Mesenchymal stem cell (in vitro differentiated cells and primary cell): ENCODE measurements at regions not wholly inside any gene's neighbourhood (a gene's known extent, or its start where the extent isn't known, plus 50 kb on each side); places are given as distances from the start of the nearest gene placed in this dataset.

Source experiments
- DNase-seq: peaks from one replicate; pipeline ENCODE4 v3.0.0-alpha.2; 2013
- H2AFZ ChIP-seq: one replicate; pipeline ENCODE4 v1.6.1; 2013; ENCODE audit warnings: low read depth, mild to moderate bottlenecking, control low read depth, inconsistent platforms, low read length, moderate library complexity
- H2AK5ac ChIP-seq: 2 replicates; pipeline ENCODE4 v1.6.1; 2013; ENCODE audit warnings: low read length, moderate library complexity, mild to moderate bottlenecking, inconsistent platforms; ENCODE audit not compliant: severe bottlenecking
- H2BK120ac ChIP-seq: one replicate; pipeline ENCODE4 v1.6.1; 2013; ENCODE audit warnings: low read depth, mild to moderate bottlenecking, inconsistent platforms, low read length, moderate library complexity
- H2BK12ac ChIP-seq, 2 experiments: one replicate each; pipeline ENCODE4 v1.6.1; 2013; ENCODE audit warnings: inconsistent platforms in 2 of 2, low read length in 2 of 2, mild to moderate bottlenecking in 2 of 2, moderate library complexity in 2 of 2, control low read depth in 1 of 2
- H2BK15ac ChIP-seq: one replicate; pipeline ENCODE4 v1.6.1; 2013; ENCODE audit warnings: mild to moderate bottlenecking, low read depth, inconsistent platforms; ENCODE audit not compliant: poor library complexity, severe bottlenecking
- H2BK5ac ChIP-seq: 2 replicates; pipeline ENCODE4 v1.6.1; 2013; ENCODE audit warnings: low read depth, mild to moderate bottlenecking, low read length, control low read depth, inconsistent platforms; ENCODE audit not compliant: poor library complexity, severe bottlenecking
- H3K14ac ChIP-seq, 2 experiments: one replicate each; pipeline ENCODE4 v1.6.1; 2013; ENCODE audit warnings: inconsistent platforms in 2 of 2, low read length in 2 of 2, control low read depth in 1 of 2, mild to moderate bottlenecking in 1 of 2, moderate library complexity in 1 of 2
- H3K18ac ChIP-seq, 2 experiments: one replicate each; pipeline ENCODE4 v1.6.1; 2013; ENCODE audit warnings: inconsistent platforms in 2 of 2, low read length in 2 of 2, control low read depth in 1 of 2, low read depth in 1 of 2, mild to moderate bottlenecking in 1 of 2
- H3K23ac ChIP-seq, 2 experiments: one replicate each; pipeline ENCODE4 v1.6.1; 2013; ENCODE audit warnings: inconsistent platforms in 2 of 2, low read length in 2 of 2, mild to moderate bottlenecking in 2 of 2, moderate library complexity in 2 of 2, control low read depth in 1 of 2
- H3K27ac ChIP-seq: 2 replicates; pipeline ENCODE4 v1.5.1; 2013; ENCODE audit warnings: mild to moderate bottlenecking, moderate library complexity, low read length, control low read depth, inconsistent platforms; ENCODE audit not compliant: poor library complexity, severe bottlenecking
- H3K27me3 ChIP-seq, 2 experiments: 2 replicates each; pipeline versions ENCODE4 v1.6.1 to v1.7.0; 2013; ENCODE audit warnings: low read length in 2 of 2, mild to moderate bottlenecking in 2 of 2, moderate library complexity in 2 of 2, control low read depth in 1 of 2, inconsistent platforms in 1 of 2; ENCODE audit not compliant: control insufficient read depth in 1 of 2, insufficient read depth in 1 of 2
- H3K36me3 ChIP-seq, 2 experiments: 2 replicates each; pipeline versions ENCODE4 v1.6.1 to v1.7.0; 2013; ENCODE audit warnings: low read length in 2 of 2, control low read depth in 1 of 2, inconsistent platforms in 1 of 2, low read depth in 1 of 2, mild to moderate bottlenecking in 1 of 2; ENCODE audit not compliant: insufficient read depth in 2 of 2, control insufficient read depth in 1 of 2
- H3K4ac ChIP-seq, 2 experiments: one replicate each; pipeline ENCODE4 v1.6.1; 2013; ENCODE audit warnings: inconsistent platforms in 2 of 2, low read length in 2 of 2, mild to moderate bottlenecking in 2 of 2, moderate library complexity in 2 of 2, control low read depth in 1 of 2, low read depth in 1 of 2
- H3K4me1 ChIP-seq: 2 replicates; pipeline ENCODE4 v1.6.1; 2013; ENCODE audit warnings: low read depth, low read length, control low read depth; ENCODE audit not compliant: control insufficient read depth, insufficient read depth
- H3K4me2 ChIP-seq: 2 replicates; pipeline ENCODE4 v1.6.1; 2013; ENCODE audit warnings: low read length, mild to moderate bottlenecking, inconsistent platforms; ENCODE audit not compliant: poor library complexity, severe bottlenecking
- H3K4me3 ChIP-seq, 2 experiments: 2 replicates each; pipeline versions ENCODE4 v1.5.1 to v1.7.0; 2013; ENCODE audit warnings: low read length in 2 of 2, mild to moderate bottlenecking in 2 of 2, control low read depth in 1 of 2, low read depth in 1 of 2; ENCODE audit not compliant: insufficient read depth in 1 of 2
- H3K79me1 ChIP-seq: replicated peaks from 2 replicates; pipeline ENCODE4 v1.6.1; 2013; ENCODE audit warnings: mild to moderate bottlenecking, control low read depth, low read length, inconsistent platforms; ENCODE audit not compliant: poor library complexity, severe bottlenecking
- H3K9ac ChIP-seq: 2 replicates; pipeline ENCODE4 v1.7.0; 2013; ENCODE audit warnings: mild to moderate bottlenecking, low read length, moderate library complexity
- H3K9me3 ChIP-seq: 2 replicates; pipeline ENCODE4 v1.7.0; 2013; ENCODE audit warnings: mild to moderate bottlenecking, low read length; ENCODE audit not compliant: control insufficient read depth
- H4K8ac ChIP-seq: one replicate; pipeline ENCODE4 v1.6.1; 2013; ENCODE audit warnings: inconsistent platforms, mild to moderate bottlenecking, low read length, moderate library complexity
- H4K91ac ChIP-seq: one replicate; pipeline ENCODE4 v1.6.1; 2013; ENCODE audit warnings: mild to moderate bottlenecking, low read length, inconsistent platforms
- WGBS: methylation state at CpG from one replicate; pipeline ENCODE4 v1.1.7; 2013; ENCODE audit warnings: mixed read lengths; 5-methylcytosine and 5-hydroxymethylcytosine counted together

GRCh38 chr2:37842732-37843440, 82.2 kb upstream of the RMDN2 start:
- Histone ChIP-seq H3K79me1 (no peaks in the 10 kb centered on the region), H3K27ac (no peak overlapping the region), H3K4me3 (no peak overlapping the region), H2BK12ac (peak overlapping the region in 1 of 2 experiments; percentile 67), H3K9ac (peak overlapping the region; percentile 3), H3K4me1 (no peaks in the 10 kb centered on the region), H3K4ac (no peak overlapping the region), H3K18ac (no peak overlapping the region), H2AFZ (no peak overlapping the region), H2BK5ac (no peak overlapping the region), H2BK15ac (no peak overlapping the region), H4K8ac (no peak overlapping the region), H3K23ac (no peak overlapping the region), H3K36me3 (no peaks in the 10 kb centered on the region), H2AK5ac (no peak overlapping the region), H3K27me3 (no peaks in the 10 kb centered on the region), H4K91ac (no peak overlapping the region), H3K14ac (no peak overlapping the region), H3K9me3 (no peaks in the 10 kb centered on the region), H2BK120ac (no peak overlapping the region), H3K4me2 (no peak overlapping the region)
- DNase-seq, result no peak

GRCh38 chr2:37843556-37843955, 81.5 kb upstream of the RMDN2 start:
- H2AK5ac ChIP-seq, result no peak overlapping the region
- WGBS, result no CpG with 5 or more reads among the region's 1 CpG
- peak; percentile 46 for DNase-seq

GRCh38 chr2:37846207-37846606, 78.9 kb upstream of the RMDN2 start:
- H3K18ac ChIP-seq, result no peak overlapping the region
- H3K4me3 ChIP-seq, result no peak overlapping the region
- no peak overlapping the region for H3K23ac ChIP-seq
- DNase-seq, result no peak
- H4K8ac ChIP-seq, result no peak overlapping the region
- no peak overlapping the region for H2BK120ac ChIP-seq
- no peaks in the 10 kb centered on the region for H3K27me3 ChIP-seq
- H3K79me1 ChIP-seq, result no peaks in the 10 kb centered on the region
- H3K4me2 ChIP-seq, result no peak overlapping the region
- H3K4ac ChIP-seq, result no peak overlapping the region
- H2BK12ac ChIP-seq, result no peak overlapping the region
- H3K9me3 ChIP-seq, result no peaks in the 10 kb centered on the region
- H3K14ac ChIP-seq, result no peak overlapping the region
- H3K36me3 ChIP-seq, result no peaks in the 10 kb centered on the region
- no peak overlapping the region for H2AK5ac ChIP-seq
- no peak overlapping the region for H2AFZ ChIP-seq
- H3K9ac ChIP-seq, result no peak overlapping the region
- no peaks in the 10 kb centered on the region for H3K4me1 ChIP-seq
- H3K27ac ChIP-seq, result no peak overlapping the region
- 45% methylated on average over 1 of the region's 1 CpG for WGBS
- no peak overlapping the region for H2BK5ac ChIP-seq
- no peak overlapping the region for H2BK15ac ChIP-seq
- no peak overlapping the region for H4K91ac ChIP-seq

More at GRCh38 chr2:37843556-37843955, 81.5 kb upstream of the RMDN2 start:
- no peaks in the 10 kb centered on the region for H3K36me3 ChIP-seq
- H3K14ac ChIP-seq, result no peak overlapping the region
- H2BK12ac ChIP-seq, result no peak overlapping the region
- H3K4me2 ChIP-seq, result no peak overlapping the region
- no peak overlapping the region for H2BK120ac ChIP-seq
- no peak overlapping the region for H4K8ac ChIP-seq
- no peak overlapping the region for H2BK15ac ChIP-seq
- no peaks in the 10 kb centered on the region for H3K4me1 ChIP-seq
- H3K79me1 ChIP-seq, result no peaks in the 10 kb centered on the region
- H3K4ac ChIP-seq, result no peak overlapping the region
- H3K23ac ChIP-seq, result no peak overlapping the region
- H3K18ac ChIP-seq, result no peak overlapping the region
- no peak overlapping the region for H4K91ac ChIP-seq
- no peak overlapping the region for H3K4me3 ChIP-seq
- H2AFZ ChIP-seq, result no peak overlapping the region
- no peak overlapping the region for H2BK5ac ChIP-seq
- H3K9ac ChIP-seq, result peak overlapping the region; percentile 47
- no peaks in the 10 kb centered on the region for H3K9me3 ChIP-seq
- no peak overlapping the region for H3K27ac ChIP-seq
- no peaks in the 10 kb centered on the region for H3K27me3 ChIP-seq

- no peak overlapping the region for H3K4me2 ChIP-seq
- DNase-seq, result no peak
Measured at GRCh38 chr2:37847792-37848191, 77.3 kb upstream of the RMDN2 start.

More at GRCh38 chr2:37847792-37848191, 77.3 kb upstream of the RMDN2 start:
- H3K36me3 ChIP-seq, result no peaks in the 10 kb centered on the region
- H3K4me3 ChIP-seq, result no peak overlapping the region
- no peaks in the 10 kb centered on the region for H3K27me3 ChIP-seq
- H2BK15ac ChIP-seq, result no peak overlapping the region
- H3K14ac ChIP-seq, result no peak overlapping the region
- no peak overlapping the region for H3K4ac ChIP-seq
- no peak overlapping the region for H2BK120ac ChIP-seq
- no peak overlapping the region for H3K23ac ChIP-seq
- WGBS, result 98% methylated on average over 2 of the region's 5 CpGs
- no peaks in the 10 kb centered on the region for H3K79me1 ChIP-seq
- no peaks in the 10 kb centered on the region for H3K4me1 ChIP-seq
- H3K18ac ChIP-seq, result no peak overlapping the region
- no peaks in the 10 kb centered on the region for H3K9me3 ChIP-seq
- H2BK5ac ChIP-seq, result no peak overlapping the region
- H4K91ac ChIP-seq, result no peak overlapping the region
- H2AK5ac ChIP-seq, result no peak overlapping the region
- no peak overlapping the region for H2BK12ac ChIP-seq
- no peak overlapping the region for H3K9ac ChIP-seq
- no peak overlapping the region for H3K27ac ChIP-seq
- no peak overlapping the region for H4K8ac ChIP-seq
- H2AFZ ChIP-seq, result no peak overlapping the region
